ENCODE measurements at regions not wholly inside any gene's neighbourhood (a gene's known extent, or its start where the extent isn't known, plus 50 kb on each side); places are given as distances from the start of the nearest gene placed in this dataset.

DNA sequence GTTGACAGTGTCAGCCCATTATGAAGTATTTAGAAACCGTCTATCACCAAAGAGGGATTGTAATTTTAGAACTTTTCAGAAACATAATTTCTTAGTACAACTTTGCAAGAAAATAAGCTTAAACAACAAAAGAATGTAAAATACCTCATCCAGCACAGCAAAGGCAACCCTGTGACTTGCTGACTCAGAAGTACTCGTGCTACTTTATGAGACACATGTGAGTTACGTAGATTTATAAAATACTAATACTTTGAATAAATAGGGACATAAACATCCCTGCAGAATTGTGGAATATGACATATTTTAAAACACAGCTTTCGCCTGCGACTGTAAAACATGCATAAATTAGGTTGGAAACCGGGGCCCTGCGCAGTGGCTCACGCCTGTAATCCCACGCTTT lies 739.7 kb upstream of the ANKRD30A start:
- Histone ChIP-seq H3K9ac (ENCODE audit: low read length) (no peak overlapping the region), H3K36me3 (ENCODE audit: control insufficient read depth, insufficient read depth, low read length) (no peaks in the 10 kb centered on the region), H3K27me3 (ENCODE audit: control insufficient read depth, insufficient read depth, low read length) (no peaks in the 10 kb centered on the region)

DNA sequence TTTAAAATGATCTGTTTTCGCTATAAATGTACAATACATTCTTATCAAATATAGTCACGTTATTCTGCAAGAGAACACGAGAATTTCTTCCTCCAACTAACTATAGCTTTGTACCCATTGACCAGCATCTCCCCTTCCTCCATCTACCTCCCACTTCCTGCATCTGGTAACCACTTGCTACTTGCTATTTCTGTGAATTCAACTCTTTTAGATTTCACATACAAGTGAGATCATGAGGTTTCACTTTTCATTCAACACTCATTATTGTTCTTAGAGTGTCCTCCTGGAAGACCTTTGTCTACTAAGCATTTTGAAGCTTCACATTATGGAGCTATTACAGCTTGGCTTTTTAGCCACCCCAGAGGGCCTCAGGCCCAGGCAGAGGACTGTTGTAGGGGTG lies 741.3 kb upstream of the FZD8 start:
- Histone ChIP-seq H3K36me3 (ENCODE audit: control insufficient read depth, insufficient read depth, low read length) (no peaks in the 10 kb centered on the region), H3K9me3 (ENCODE audit: control insufficient read depth, insufficient read depth, low read depth, low read length) (no peaks in the 10 kb centered on the region), H3K27ac (ENCODE audit: low read depth, low read length) (no peak overlapping the region), H3K9ac (ENCODE audit: low read length) (no peak overlapping the region), H3K4me3 (ENCODE audit: low read depth, low read length) (no peak overlapping the region), H3K4me1 (ENCODE audit: control insufficient read depth, insufficient read depth, low read length) (no peaks in the 10 kb centered on the region), H3K27me3 (ENCODE audit: control insufficient read depth, insufficient read depth, low read length) (no peaks in the 10 kb centered on the region)

More for the DNA sequence above, 739.7 kb upstream of the ANKRD30A start:
- no peak overlapping the region for H3K4me3 ChIP-seq (ENCODE audit: low read depth, low read length)
- no peaks in the 10 kb centered on the region for H3K9me3 ChIP-seq (ENCODE audit: control insufficient read depth, insufficient read depth, low read depth, low read length)
- H3K27ac ChIP-seq (ENCODE audit: low read depth, low read length) = no peak overlapping the region
- H3K4me1 ChIP-seq (ENCODE audit: control insufficient read depth, insufficient read depth, low read length) = no peaks in the 10 kb centered on the region

DNA sequence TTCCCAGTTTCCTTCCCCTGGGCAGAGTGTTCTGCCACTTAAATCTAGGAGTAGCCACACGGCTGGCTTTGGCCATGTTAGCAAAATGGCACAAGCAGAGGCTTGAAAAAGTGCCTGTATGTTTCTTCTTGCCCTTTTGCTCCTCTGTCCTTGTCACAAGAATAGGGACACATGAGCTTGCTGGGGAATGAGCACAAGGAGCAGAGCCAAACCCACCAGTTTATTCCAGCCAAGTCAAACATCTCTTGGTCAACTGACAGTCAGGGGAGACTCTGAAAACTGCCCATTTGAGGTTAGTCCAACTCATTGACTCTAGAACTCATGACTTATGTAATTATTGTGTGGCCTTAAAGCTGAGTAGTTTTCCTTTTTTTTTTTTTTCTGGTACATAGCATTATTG lies 739.7 kb upstream of the FZD8 start:
- Histone ChIP-seq H3K4me1 (ENCODE audit: control insufficient read depth, insufficient read depth, low read length) (no peaks in the 10 kb centered on the region), H3K27me3 (ENCODE audit: control insufficient read depth, insufficient read depth, low read length) (no peaks in the 10 kb centered on the region), H3K9ac (ENCODE audit: low read length) (no peak overlapping the region)

DNA sequence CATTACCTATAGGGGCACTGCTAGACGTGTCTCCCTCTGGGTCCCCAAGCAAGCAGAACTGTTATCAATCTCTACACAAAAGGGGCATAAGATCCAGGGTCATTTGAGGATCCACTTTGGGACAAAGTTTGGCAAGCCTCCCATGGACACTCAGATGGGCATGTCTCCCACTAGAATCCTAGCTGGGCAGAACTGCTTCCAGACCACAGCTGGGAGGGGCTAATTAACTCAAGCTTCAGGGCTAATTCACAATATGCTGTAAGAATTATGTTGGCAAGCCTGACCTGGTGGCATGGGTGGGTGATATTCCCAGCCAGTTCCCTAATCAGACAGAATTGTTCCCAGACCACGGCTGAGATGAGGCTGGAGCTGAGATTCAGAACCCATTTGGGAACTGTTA lies 738.4 kb upstream of the FZD8 start:
- Histone ChIP-seq H3K9me3 (ENCODE audit: control insufficient read depth, insufficient read depth, low read depth, low read length) (no peaks in the 10 kb centered on the region), H3K27ac (ENCODE audit: low read depth, low read length) (no peak overlapping the region), H3K4me1 (ENCODE audit: control insufficient read depth, insufficient read depth, low read length) (no peaks in the 10 kb centered on the region), H3K9ac (ENCODE audit: low read length) (no peak overlapping the region), H3K36me3 (ENCODE audit: control insufficient read depth, insufficient read depth, low read length) (no peaks in the 10 kb centered on the region), H3K27me3 (ENCODE audit: control insufficient read depth, insufficient read depth, low read length) (no peaks in the 10 kb centered on the region), H3K4me3 (ENCODE audit: low read depth, low read length) (no peak overlapping the region)

More for the DNA sequence above, 739.7 kb upstream of the FZD8 start:
- Histone ChIP-seq H3K36me3 (ENCODE audit: control insufficient read depth, insufficient read depth, low read length) (no peaks in the 10 kb centered on the region), H3K4me3 (ENCODE audit: low read depth, low read length) (no peak overlapping the region), H3K9me3 (ENCODE audit: control insufficient read depth, insufficient read depth, low read depth, low read length) (no peaks in the 10 kb centered on the region), H3K27ac (ENCODE audit: low read depth, low read length) (no peak overlapping the region)

DNA sequence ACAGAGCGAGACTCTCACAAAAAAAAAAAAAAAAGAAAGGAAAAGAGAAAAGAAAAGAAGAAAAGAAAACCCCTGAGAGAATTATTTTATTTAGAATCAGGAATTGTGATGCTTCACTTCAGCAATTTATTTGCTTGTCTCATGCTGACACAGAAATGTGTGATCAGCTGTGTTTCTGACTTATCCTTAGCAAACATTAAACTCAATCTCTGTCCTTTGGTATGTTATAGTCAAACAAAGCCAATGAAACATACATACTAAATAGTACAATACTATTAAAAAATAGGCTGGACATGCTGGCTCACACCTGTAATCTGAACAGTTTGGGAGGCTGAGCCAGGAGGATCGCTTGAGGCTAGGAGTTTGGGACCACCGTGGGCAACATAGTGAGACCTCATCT lies 733.0 kb upstream of the FZD8 start:
- Histone ChIP-seq H3K27ac (ENCODE audit: low read depth, low read length) (no peak overlapping the region), H3K27me3 (ENCODE audit: control insufficient read depth, insufficient read depth, low read length) (no peaks in the 10 kb centered on the region), H3K4me1 (ENCODE audit: control insufficient read depth, insufficient read depth, low read length) (peaks cover 3% of the 10 kb centered on the region; the same call in 1 of the 2 replicates), H3K9me3 (ENCODE audit: control insufficient read depth, insufficient read depth, low read depth, low read length) (no peaks in the 10 kb centered on the region), H3K4me3 (ENCODE audit: low read depth, low read length) (no peak overlapping the region), H3K9ac (ENCODE audit: low read length) (no peak overlapping the region), H3K36me3 (ENCODE audit: control insufficient read depth, insufficient read depth, low read length) (no peaks in the 10 kb centered on the region)

DNA sequence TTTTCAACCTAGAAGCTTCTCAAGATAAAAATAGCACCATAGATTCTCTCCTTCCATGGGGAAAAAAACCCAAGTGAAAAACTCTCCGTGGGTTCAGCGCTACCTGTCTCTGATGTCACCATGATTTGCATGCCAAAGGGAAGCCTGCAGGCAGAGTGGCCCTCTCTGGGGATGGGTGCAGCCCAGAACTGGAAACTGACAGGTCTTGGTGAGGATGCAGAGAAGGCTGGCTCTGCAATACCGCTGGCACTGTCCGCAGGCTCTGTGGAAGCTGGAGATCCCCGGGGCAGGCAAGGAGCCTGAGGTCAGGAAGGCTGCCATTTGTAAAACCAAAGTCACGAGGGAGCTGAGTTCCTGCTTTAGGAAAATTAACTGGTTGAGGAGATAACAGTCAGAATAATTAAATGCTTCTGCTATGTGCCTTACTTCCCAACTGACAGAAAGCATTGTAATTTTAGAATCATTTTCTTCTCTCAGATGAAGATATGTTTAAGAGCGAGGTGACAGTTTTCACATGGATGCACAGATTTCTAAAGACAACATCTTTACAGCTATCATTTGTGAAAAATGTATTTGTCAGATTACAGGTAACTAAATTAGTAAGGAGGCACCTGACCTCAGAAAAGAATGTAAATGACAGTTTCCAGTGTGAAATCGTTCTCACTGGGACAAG lies 731.5 kb upstream of the FZD8 start:
- Histone ChIP-seq H3K36me3 (ENCODE audit: control insufficient read depth, insufficient read depth, low read length) (no peaks in the 10 kb centered on the region), H3K4me1 (ENCODE audit: control insufficient read depth, insufficient read depth, low read length) (peaks cover 3% of the 10 kb centered on the region; the same call in 1 of the 2 replicates), H3K27ac (ENCODE audit: low read depth, low read length) (no peak overlapping the region), H3K27me3 (ENCODE audit: control insufficient read depth, insufficient read depth, low read length) (no peaks in the 10 kb centered on the region), H3K9me3 (ENCODE audit: control insufficient read depth, insufficient read depth, low read depth, low read length) (no peaks in the 10 kb centered on the region), H3K9ac (ENCODE audit: low read length) (no peak overlapping the region), H3K4me3 (ENCODE audit: low read depth, low read length) (no peak overlapping the region)

DNA sequence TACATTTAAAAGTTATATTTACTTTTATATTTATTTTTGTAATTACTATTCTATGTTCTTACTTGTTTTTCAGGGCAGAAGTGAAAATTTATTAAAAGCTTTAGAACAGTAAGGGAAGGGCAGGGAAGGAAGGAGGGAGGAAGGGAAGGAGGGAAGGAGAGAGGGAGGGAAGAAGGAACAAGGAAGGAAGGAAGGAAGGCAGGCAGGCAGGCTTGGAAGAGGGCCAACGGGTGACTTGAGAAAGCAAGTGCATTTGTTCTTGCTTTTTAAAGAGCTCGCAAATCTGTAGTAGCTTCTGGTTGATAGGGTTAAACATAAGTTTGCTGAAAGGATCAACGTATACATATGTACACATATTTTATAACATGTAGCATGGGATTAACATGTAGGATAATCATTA lies 725.3 kb upstream of the FZD8 start:
- no peaks in the 10 kb centered on the region for H3K36me3 ChIP-seq (ENCODE audit: control insufficient read depth, insufficient read depth, low read length)
- no peaks in the 10 kb centered on the region for H3K9me3 ChIP-seq (ENCODE audit: control insufficient read depth, insufficient read depth, low read depth, low read length)
- H3K27ac ChIP-seq (ENCODE audit: low read depth, low read length) = no peak overlapping the region
- H3K9ac ChIP-seq (ENCODE audit: low read length) = no peak overlapping the region
- H3K4me1 ChIP-seq (ENCODE audit: control insufficient read depth, insufficient read depth, low read length) = no peaks in the 10 kb centered on the region
- no peak overlapping the region for H3K4me3 ChIP-seq (ENCODE audit: low read depth, low read length)
- H3K27me3 ChIP-seq (ENCODE audit: control insufficient read depth, insufficient read depth, low read length) = no peaks in the 10 kb centered on the region

DNA sequence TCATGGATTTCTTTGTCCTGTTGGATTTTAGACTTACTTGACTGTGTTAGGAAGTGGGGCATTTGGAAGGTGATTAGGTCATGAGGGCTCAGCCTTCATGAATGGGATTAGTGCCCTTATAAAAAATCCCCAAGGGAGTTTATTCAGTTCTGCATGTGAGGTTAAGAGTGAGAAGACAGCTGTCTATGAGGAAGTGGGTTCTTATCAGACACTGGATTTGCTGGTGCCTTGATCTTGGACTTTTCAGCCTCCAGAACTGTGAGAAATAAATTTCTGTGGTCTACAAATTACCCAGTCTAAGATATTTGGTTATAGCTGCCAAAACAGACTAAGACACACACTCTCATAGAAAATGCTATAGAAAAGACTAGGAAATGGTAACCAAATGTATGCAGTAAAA lies 724.7 kb upstream of the FZD8 start:
- H3K9ac ChIP-seq (ENCODE audit: low read length) = no peak overlapping the region
- H3K36me3 ChIP-seq (ENCODE audit: control insufficient read depth, insufficient read depth, low read length) = no peaks in the 10 kb centered on the region
- no peaks in the 10 kb centered on the region for H3K4me1 ChIP-seq (ENCODE audit: control insufficient read depth, insufficient read depth, low read length)
- no peaks in the 10 kb centered on the region for H3K27me3 ChIP-seq (ENCODE audit: control insufficient read depth, insufficient read depth, low read length)
- H3K4me3 ChIP-seq (ENCODE audit: low read depth, low read length) = no peak overlapping the region
- H3K9me3 ChIP-seq (ENCODE audit: control insufficient read depth, insufficient read depth, low read depth, low read length) = no peaks in the 10 kb centered on the region
- no peak overlapping the region for H3K27ac ChIP-seq (ENCODE audit: low read depth, low read length)

DNA sequence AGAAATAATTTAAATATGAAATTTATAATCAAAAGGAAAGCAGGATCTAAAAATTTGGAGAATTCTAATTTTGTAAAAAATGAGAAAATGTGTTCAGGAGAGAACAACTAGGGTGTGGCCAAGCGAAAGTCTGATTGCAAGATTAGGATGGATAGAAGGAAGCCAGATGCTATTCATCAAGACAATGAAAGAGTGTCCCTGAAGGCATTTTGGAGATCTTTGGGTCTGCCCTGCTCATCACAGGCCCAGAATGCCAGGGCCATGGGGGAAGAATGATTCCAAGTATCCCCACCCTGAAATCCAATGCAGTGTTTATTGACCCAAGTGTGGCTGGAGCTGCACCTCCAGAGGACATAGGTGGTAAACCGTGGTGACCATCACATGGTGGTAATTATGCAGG lies 724.0 kb upstream of the FZD8 start:
- Histone ChIP-seq H3K9ac (ENCODE audit: low read length) (no peak overlapping the region), H3K9me3 (ENCODE audit: control insufficient read depth, insufficient read depth, low read depth, low read length) (no peaks in the 10 kb centered on the region), H3K4me3 (ENCODE audit: low read depth, low read length) (no peak overlapping the region), H3K27me3 (ENCODE audit: control insufficient read depth, insufficient read depth, low read length) (no peaks in the 10 kb centered on the region), H3K4me1 (ENCODE audit: control insufficient read depth, insufficient read depth, low read length) (no peaks in the 10 kb centered on the region), H3K36me3 (ENCODE audit: control insufficient read depth, insufficient read depth, low read length) (no peaks in the 10 kb centered on the region), H3K27ac (ENCODE audit: low read depth, low read length) (no peak overlapping the region)

DNA sequence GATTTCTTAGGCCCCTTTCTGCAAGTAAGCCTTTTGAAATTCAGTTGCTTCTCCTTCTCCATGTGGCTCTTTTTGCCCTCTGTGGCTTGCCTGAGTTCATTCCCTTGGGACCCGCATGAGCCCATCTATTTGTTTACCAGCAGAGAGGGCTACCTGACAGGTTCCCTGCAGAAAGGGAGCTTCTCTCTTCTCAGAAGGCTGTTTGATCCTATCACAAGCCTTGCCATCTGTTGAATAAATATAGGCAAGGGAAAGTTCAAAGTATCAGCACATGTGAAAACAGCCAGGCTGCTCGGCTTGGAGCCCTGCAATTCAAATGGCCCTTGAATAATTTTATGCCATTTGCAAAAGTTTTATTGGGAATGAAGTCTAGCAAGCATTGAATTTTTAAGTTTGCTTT lies 720.2 kb upstream of the FZD8 start:
- H3K27me3 ChIP-seq (ENCODE audit: control insufficient read depth, insufficient read depth, low read length) = no peaks in the 10 kb centered on the region
- no peaks in the 10 kb centered on the region for H3K36me3 ChIP-seq (ENCODE audit: control insufficient read depth, insufficient read depth, low read length)
- H3K9ac ChIP-seq (ENCODE audit: low read length) = no peak overlapping the region
- no peak overlapping the region for H3K27ac ChIP-seq (ENCODE audit: low read depth, low read length)
- no peaks in the 10 kb centered on the region for H3K4me1 ChIP-seq (ENCODE audit: control insufficient read depth, insufficient read depth, low read length)
- H3K4me3 ChIP-seq (ENCODE audit: low read depth, low read length) = no peak overlapping the region
- H3K9me3 ChIP-seq (ENCODE audit: control insufficient read depth, insufficient read depth, low read depth, low read length) = no peaks in the 10 kb centered on the region

DNA sequence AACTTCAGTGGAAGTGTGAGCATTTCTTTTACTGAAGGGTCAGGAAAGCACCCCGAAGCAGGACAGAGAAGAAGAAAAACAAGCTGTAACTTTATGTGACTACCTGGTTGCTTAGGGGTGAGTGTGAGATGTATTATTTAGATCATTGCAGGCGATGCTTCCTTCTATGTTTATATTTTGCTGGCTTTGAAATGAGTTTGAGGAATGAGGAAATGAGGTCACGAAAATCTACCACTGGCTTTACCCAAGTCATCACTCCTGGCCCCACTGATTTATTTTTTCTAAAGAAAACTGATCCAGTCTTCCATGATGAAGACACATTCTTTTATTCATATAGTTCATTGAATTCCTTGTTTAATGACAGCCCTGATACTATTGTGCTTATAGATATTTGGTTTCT lies 716.6 kb upstream of the FZD8 start:
- Histone ChIP-seq H3K36me3 (ENCODE audit: control insufficient read depth, insufficient read depth, low read length) (no peaks in the 10 kb centered on the region), H3K27me3 (ENCODE audit: control insufficient read depth, insufficient read depth, low read length) (no peaks in the 10 kb centered on the region), H3K27ac (ENCODE audit: low read depth, low read length) (no peak overlapping the region), H3K9me3 (ENCODE audit: control insufficient read depth, insufficient read depth, low read depth, low read length) (no peaks in the 10 kb centered on the region), H3K4me3 (ENCODE audit: low read depth, low read length) (no peak overlapping the region), H3K9ac (ENCODE audit: low read length) (no peak overlapping the region), H3K4me1 (ENCODE audit: control insufficient read depth, insufficient read depth, low read length) (no peaks in the 10 kb centered on the region)

DNA sequence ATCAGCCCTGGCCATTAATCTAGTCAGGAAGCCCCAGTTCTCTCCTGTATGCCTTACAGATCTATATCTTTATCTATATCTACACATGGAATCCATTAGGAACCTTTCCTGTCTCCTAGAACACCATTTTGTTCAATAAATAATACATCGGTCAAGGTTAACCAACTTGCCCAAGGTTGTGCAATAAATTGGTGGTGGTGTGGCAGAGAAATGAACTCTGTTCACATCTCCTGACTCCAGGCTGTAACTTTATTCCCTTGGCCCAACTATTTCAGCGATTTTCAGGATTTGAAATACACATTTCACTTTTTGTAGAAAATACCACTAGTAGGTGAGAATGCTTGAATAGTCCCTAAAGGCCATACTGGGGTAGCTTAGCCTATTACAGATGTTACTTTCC lies 712.5 kb upstream of the FZD8 start:
- no peaks in the 10 kb centered on the region for H3K9me3 ChIP-seq (ENCODE audit: control insufficient read depth, insufficient read depth, low read depth, low read length)
- H3K36me3 ChIP-seq (ENCODE audit: control insufficient read depth, insufficient read depth, low read length) = no peaks in the 10 kb centered on the region
- no peak overlapping the region for H3K4me3 ChIP-seq (ENCODE audit: low read depth, low read length)
- H3K27ac ChIP-seq (ENCODE audit: low read depth, low read length) = no peak overlapping the region
- no peaks in the 10 kb centered on the region for H3K27me3 ChIP-seq (ENCODE audit: control insufficient read depth, insufficient read depth, low read length)
- H3K9ac ChIP-seq (ENCODE audit: low read length) = no peak overlapping the region
- H3K4me1 ChIP-seq (ENCODE audit: control insufficient read depth, insufficient read depth, low read length) = no peaks in the 10 kb centered on the region

Measured in HUES6 (cell line).